Aorta (tissue), 5 donors: ENCODE measurements at regions not wholly inside any gene's neighbourhood (a gene's known extent, or its start where the extent isn't known, plus 50 kb on each side); places are given as distances from the start of the nearest gene placed in this dataset.
A peak's percentile ranks its signal among the peaks of the same experiment; 100 is the strongest.

ENCODE experiments used
- ATAC-seq: fragments of 200-7000 bp; cut with Tn5 transposase; one replicate; pipeline ENCODE4 v1.9.1; 2022; ENCODE audit warnings: moderate library complexity; ENCODE audit not compliant: low FRiP score
- DNase-seq, 2 donors: peaks; one replicate each; pipeline ENCODE4 v3.0.0-alpha.2; 2020
- H3K27ac ChIP-seq, 2 donors: one replicate each; pipeline ENCODE4 v1.5.1; 2013; ENCODE audit warnings: low read length in 2 of 2, mild to moderate bottlenecking in 2 of 2, moderate library complexity in 2 of 2, control low read depth in 1 of 2, inconsistent platforms in 1 of 2, low read depth in 1 of 2
- H3K27me3 ChIP-seq, 2 donors: one replicate each; pipeline ENCODE4 v1.6.1; 2013; ENCODE audit warnings: control low read depth in 1 of 2, low read length in 1 of 2, mild to moderate bottlenecking in 1 of 2, moderate library complexity in 1 of 2; ENCODE audit not compliant: insufficient read depth in 2 of 2, control insufficient read depth in 1 of 2
- H3K36me3 ChIP-seq, 2 donors: one replicate each; pipeline ENCODE4 v1.6.1; 2013; ENCODE audit warnings: control low read depth in 1 of 2, low read length in 1 of 2, mild to moderate bottlenecking in 1 of 2; ENCODE audit not compliant: insufficient read depth in 2 of 2, control insufficient read depth in 1 of 2
- H3K4me1 ChIP-seq, 2 donors: one replicate each; pipeline ENCODE4 v1.6.1; 2013; ENCODE audit warnings: low read length in 2 of 2, control low read depth in 1 of 2, mild to moderate bottlenecking in 1 of 2, moderate library complexity in 1 of 2; ENCODE audit not compliant: insufficient read depth in 2 of 2, control insufficient read depth in 1 of 2
- H3K4me3 ChIP-seq, 2 donors: one replicate each; pipeline ENCODE4 v1.5.1; 2013; ENCODE audit warnings: low read length in 2 of 2, control low read depth in 1 of 2, mild to moderate bottlenecking in 1 of 2
- H3K9me3 ChIP-seq: one replicate; pipeline ENCODE4 v1.6.1; 2013; ENCODE audit warnings: mild to moderate bottlenecking, low read length; ENCODE audit not compliant: control insufficient read depth
- WGBS, 2 donors: extraction: QIAGEN DNeasy Blood & Tissue Kit; methylation state at CpG; one replicate each; pipeline ENCODE4 v1.1.7; 2013; 5-methylcytosine and 5-hydroxymethylcytosine counted together
- intact Hi-C, 2 donors: fragments of 100-400 bp; cut with DNase I; formaldehyde crosslinking; loops; one replicate each; pipeline versions ENCODE4 v1.14.2 to v1.15.0; 2022
- donor health status: healthy with polysubstance abuse.
- donor health status: Bipolar disorder and iron deficiency.
- donor health status: DM: no; HTN: no; CAD: no.
- donor health status: DM: no; HTN: no; CAD: no.
- donor health status: DM: yes; HTN: yes; CAD: no.

DNA sequence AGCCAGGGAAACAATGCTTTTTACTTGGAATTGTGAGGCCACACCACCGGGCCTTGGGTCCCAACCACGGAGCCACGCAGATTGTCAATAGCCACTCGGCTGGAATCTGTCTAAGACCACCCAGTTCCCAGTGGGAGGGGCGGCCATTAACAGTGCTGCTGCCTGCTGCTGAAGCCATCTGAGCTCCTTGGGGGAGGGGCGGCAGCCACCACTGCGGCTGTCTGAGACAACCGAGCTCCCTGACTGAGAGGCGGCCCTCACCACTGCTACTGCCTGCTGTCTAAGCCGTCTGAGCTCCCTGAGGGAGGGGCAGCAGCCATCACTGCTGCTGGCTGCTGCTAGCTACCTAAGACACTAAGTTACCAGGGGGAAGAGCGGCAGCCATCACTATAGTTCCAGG lies 64.3 kb downstream of the DMRTA2 start:
- 51 to 58% methylated on average over 11 of the region's 11 CpGs for WGBS, 2 donors
- ATAC-seq = no peak
- H3K27me3 ChIP-seq = no peaks in the 10 kb centered on the region
- intact Hi-C loops = no loop called here
- no peak for DNase-seq
- no peaks in the 10 kb centered on the region for H3K4me1 ChIP-seq
- no peak overlapping the region for H3K27ac ChIP-seq
- no peaks in the 10 kb centered on the region for H3K9me3 ChIP-seq
- H3K4me3 ChIP-seq = no peak overlapping the region
- H3K36me3 ChIP-seq = no peaks in the 10 kb centered on the region

- 69 to 72% methylated on average over 6 of the region's 6 CpGs for WGBS, 2 donors
- intact Hi-C loops = no loop called here
- H3K27ac ChIP-seq = no peak overlapping the region
- no peak overlapping the region for H3K4me3 ChIP-seq
- DNase-seq (no peak), ATAC-seq (no peak)
- no peaks in the 10 kb centered on the region for H3K36me3 ChIP-seq
- H3K9me3 ChIP-seq = no peaks in the 10 kb centered on the region
- H3K27me3 ChIP-seq = no peaks in the 10 kb centered on the region
- no peaks in the 10 kb centered on the region for H3K4me1 ChIP-seq
These were observed 66.1 kb downstream of the DMRTA2 start for GRCh38 chr1:50357186-50357585.

- intact Hi-C loops = no loop called here
- Histone ChIP-seq H3K4me1 (no peaks in the 10 kb centered on the region), H3K36me3 (no peaks in the 10 kb centered on the region), H3K27ac (no peak overlapping the region), H3K4me3 (no peak overlapping the region), H3K27me3 (no peaks in the 10 kb centered on the region), H3K9me3 (no peaks in the 10 kb centered on the region)
- DNase-seq = no peak
- no peak for ATAC-seq
- WGBS, 2 donors = 60 to 64% methylated on average over 4 of the region's 4 CpGs
These were observed 68.4 kb downstream of the DMRTA2 start for GRCh38 chr1:50354813-50355212.

GRCh38 chr1:50352428-50352827 lies 70.8 kb downstream of the DMRTA2 start:
- Histone ChIP-seq H3K4me3 (no peak overlapping the region), H3K27ac (no peak overlapping the region), H3K27me3 (no peaks in the 10 kb centered on the region), H3K4me1 (no peaks in the 10 kb centered on the region), H3K9me3 (no peaks in the 10 kb centered on the region), H3K36me3 (no peaks in the 10 kb centered on the region)
- ATAC-seq = no peak
- intact Hi-C loops = no loop called here
- WGBS, 2 donors = 62 to 66% methylated on average over 2 of the region's 2 CpGs
- no peak for DNase-seq

DNA sequence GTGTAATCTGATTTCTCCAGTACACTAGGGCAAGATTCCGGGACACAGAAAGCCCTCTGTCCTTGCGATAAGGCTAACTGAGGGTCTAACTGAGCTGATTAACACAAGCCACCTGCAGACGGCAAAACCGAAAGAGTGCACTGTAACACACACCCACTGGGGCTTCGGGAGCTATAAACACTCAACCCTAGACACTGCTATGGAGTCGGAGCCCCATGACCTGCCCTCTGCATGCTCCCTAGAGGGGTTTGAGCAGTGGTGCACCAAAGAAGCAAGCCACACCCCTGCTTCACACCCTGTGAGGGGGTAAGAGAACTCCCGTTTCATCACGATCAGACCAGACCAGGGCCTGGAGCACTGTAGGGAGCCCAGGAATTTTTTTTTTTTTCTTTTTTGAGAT lies 72.4 kb downstream of the DMRTA2 start:
- no peaks in the 10 kb centered on the region for H3K27me3 ChIP-seq
- H3K4me3 ChIP-seq = no peak overlapping the region
- H3K36me3 ChIP-seq = no peaks in the 10 kb centered on the region
- H3K4me1 ChIP-seq = no peaks in the 10 kb centered on the region
- DNase-seq (no peak), ATAC-seq (no peak)
- 78 to 79% methylated on average over 8 of the region's 8 CpGs for WGBS, 2 donors
- no peak overlapping the region for H3K27ac ChIP-seq
- H3K9me3 ChIP-seq = no peaks in the 10 kb centered on the region
- intact Hi-C loops = no loop called here

DNA sequence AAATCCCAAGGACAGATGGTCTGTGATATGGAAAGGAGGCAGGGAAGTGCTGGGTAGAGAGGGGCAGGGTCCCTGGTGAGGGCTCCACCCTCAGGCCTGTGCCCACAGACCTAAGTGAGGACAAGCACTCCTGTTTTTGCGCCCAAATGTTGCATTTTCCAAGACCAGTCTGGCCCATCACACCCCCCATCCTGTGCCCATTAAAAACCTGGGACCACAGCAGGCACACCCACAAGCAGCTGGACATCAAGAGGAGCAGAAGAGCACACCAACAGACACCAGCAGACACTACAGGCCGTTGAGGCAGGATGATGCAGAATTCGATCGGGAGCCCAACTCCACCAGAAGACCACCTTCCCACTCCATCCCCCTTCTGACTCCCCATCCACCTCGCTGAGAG lies 72.8 kb downstream of the DMRTA2 start:
- no peak for ATAC-seq
- no peaks in the 10 kb centered on the region for H3K27me3 ChIP-seq
- no peaks in the 10 kb centered on the region for H3K36me3 ChIP-seq
- H3K4me1 ChIP-seq = no peaks in the 10 kb centered on the region
- no peak overlapping the region for H3K4me3 ChIP-seq
- no peak overlapping the region for H3K27ac ChIP-seq
- peaks cover 3% of the 10 kb centered on the region for H3K9me3 ChIP-seq
- intact Hi-C loops = no loop called here
- 53 to 57% methylated on average over 5 of the region's 5 CpGs for WGBS, 2 donors
- DNase-seq = no peak

GRCh38 chr1:50349242-50349565 lies 74.0 kb downstream of the DMRTA2 start:
- no peaks in the 10 kb centered on the region for H3K36me3 ChIP-seq
- 28 to 35% methylated on average over 3 of the region's 3 CpGs for WGBS, 2 donors
- H3K9me3 ChIP-seq = peaks cover 5% of the 10 kb centered on the region
- no peaks in the 10 kb centered on the region for H3K4me1 ChIP-seq
- intact Hi-C loops = no loop called here
- H3K27ac ChIP-seq = no peak overlapping the region
- ATAC-seq (peak; percentile 6), DNase-seq (no peak)
- no peaks in the 10 kb centered on the region for H3K27me3 ChIP-seq
- H3K4me3 ChIP-seq = no peak overlapping the region

- ATAC-seq (peak; percentile 77), DNase-seq (no peak)
- 13 to 18% methylated on average over 5 of the region's 5 CpGs for WGBS, 2 donors
- Histone ChIP-seq H3K4me1 (no peaks in the 10 kb centered on the region), H3K36me3 (no peaks in the 10 kb centered on the region), H3K9me3 (peaks cover 5% of the 10 kb centered on the region), H3K4me3 (no peak overlapping the region), H3K27me3 (no peaks in the 10 kb centered on the region), H3K27ac (no peak overlapping the region)
- intact Hi-C loops = no loop called here
These were observed 74.6 kb downstream of the DMRTA2 start for GRCh38 chr1:50348449-50349241.

- no peak overlapping the region for H3K27ac ChIP-seq
- peaks cover 5% of the 10 kb centered on the region for H3K9me3 ChIP-seq
- H3K4me3 ChIP-seq = no peak overlapping the region
- no peaks in the 10 kb centered on the region for H3K27me3 ChIP-seq
- DNase-seq (no peak), ATAC-seq (no peak)
- H3K4me1 ChIP-seq = no peaks in the 10 kb centered on the region
- intact Hi-C loops = no loop called here
- H3K36me3 ChIP-seq = no peaks in the 10 kb centered on the region
- 61 to 64% methylated on average over 6 of the region's 6 CpGs for WGBS, 2 donors
These were observed 75.3 kb downstream of the DMRTA2 start for GRCh38 chr1:50347933-50348332.
